Mucosa of gallbladder (tissue), 1 donor: ENCODE measurements at regions not wholly inside any gene's neighbourhood (a gene's known extent, or its start where the extent isn't known, plus 50 kb on each side); places are given as distances from the start of the nearest gene placed in this dataset.

ENCODE experiments used
- DNase-seq: peaks from one replicate; pipeline ENCODE4 v3.0.0-alpha.2; 2020; ENCODE audit warnings: low spot score
- donor health status: DM: no; HTN: no; CAD: no.

GRCh38 chr14:54310851-54311228 is 86.0 kb upstream of the CDKN3 start:
- no peak for DNase-seq

- no peak for DNase-seq
These were observed 84.5 kb upstream of the CDKN3 start for GRCh38 chr14:54312166-54312801.

GRCh38 chr14:54314365-54315104 is 82.3 kb upstream of the CDKN3 start:
- no peak for DNase-seq

GRCh38 chr14:54316652-54317051 is 80.2 kb upstream of the CDKN3 start:
- no peak for DNase-seq

GRCh38 chr14:54317391-54317790 is 79.4 kb upstream of the CDKN3 start:
- no peak for DNase-seq

- no peak for DNase-seq
These were observed 74.6 kb upstream of the CDKN3 start for GRCh38 chr14:54322246-54322645.

GRCh38 chr14:54322701-54323337 is 74.0 kb upstream of the CDKN3 start:
- DNase-seq: no peak

GRCh38 chr14:54325766-54326165 is 71.0 kb upstream of the CDKN3 start:
- DNase-seq: no peak

GRCh38 chr14:54329082-54329695 is 67.6 kb upstream of the CDKN3 start:
- DNase-seq: no peak

GRCh38 chr14:54330876-54331275 is 65.9 kb upstream of the CDKN3 start:
- no peak for DNase-seq

GRCh38 chr14:54331516-54331915 is 65.3 kb upstream of the CDKN3 start:
- no peak for DNase-seq

GRCh38 chr14:54332490-54332889 is 64.3 kb upstream of the CDKN3 start:
- DNase-seq: no peak

GRCh38 chr14:54333511-54333910 is 63.3 kb upstream of the CDKN3 start:
- no peak for DNase-seq

GRCh38 chr14:54335569-54336155 is 61.1 kb upstream of the CDKN3 start:
- no peak for DNase-seq

- DNase-seq: no peak
These were observed 59.5 kb upstream of the CDKN3 start for GRCh38 chr14:54337314-54337713.

- DNase-seq: no peak
These were observed 58.0 kb upstream of the CDKN3 start for GRCh38 chr14:54338696-54339317.

- DNase-seq: no peak
These were observed 57.0 kb upstream of the CDKN3 start for GRCh38 chr14:54339771-54340170.

- no peak for DNase-seq
These were observed 54.0 kb upstream of the CDKN3 start for GRCh38 chr14:54342806-54343205.

GRCh38 chr14:54343272-54344121 is 53.3 kb upstream of the CDKN3 start:
- DNase-seq: no peak

- DNase-seq: no peak
These were observed 52.4 kb upstream of the CDKN3 start for GRCh38 chr14:54344445-54344844.

GRCh38 chr14:54346257-54346656 is 50.5 kb upstream of the CDKN3 start:
- no peak for DNase-seq
